CD14-positive monocyte (primary cell): ENCODE measurements at regions not wholly inside any gene's neighbourhood (a gene's known extent, or its start where the extent isn't known, plus 50 kb on each side); places are given as distances from the start of the nearest gene placed in this dataset.

Source experiments
- DNase-seq, 3 donors: peaks; one replicate each; pipeline ENCODE4 v3.0.0-alpha.2; 2011 to 2022
- H2AFZ ChIP-seq: 2 replicates; pipeline ENCODE4 v1.6.0; 2012; ENCODE audit warnings: mild to moderate bottlenecking, low read depth, low read length, inconsistent platforms; ENCODE audit not compliant: insufficient read depth, poor library complexity, severe bottlenecking
- H3K27ac ChIP-seq, 2 donors: 1 replicate in 1 of 2; 2 replicates in 1 of 2; pipeline ENCODE4 v1.5.1; 2012 to 2013; ENCODE audit warnings: low read length in 2 of 2, control low read depth in 1 of 2, inconsistent platforms in 1 of 2, low read depth in 1 of 2, mild to moderate bottlenecking in 1 of 2
- H3K27me3 ChIP-seq, 2 donors: one replicate each; pipeline versions ENCODE4 v1.6.0 to v1.6.1; 2011 to 2013; ENCODE audit warnings: low read length in 2 of 2; ENCODE audit not compliant: control insufficient read depth in 2 of 2, insufficient read depth in 2 of 2
- H3K36me3 ChIP-seq, 2 donors: replicated peaks in 1 of 2; 1 replicate in 1 of 2; 2 replicates in 1 of 2; pipeline versions ENCODE4 v1.5.1 to v1.6.1; 2012 to 2013; ENCODE audit warnings: low read length in 2 of 2, control low read depth in 1 of 2, inconsistent platforms in 1 of 2, mild to moderate bottlenecking in 1 of 2; ENCODE audit not compliant: insufficient read depth in 2 of 2, control insufficient read depth in 1 of 2
- H3K4me1 ChIP-seq, 2 donors: 1 replicate in 1 of 2; 2 replicates in 1 of 2; pipeline versions ENCODE4 v1.5.1 to v1.6.1; 2012 to 2013; ENCODE audit warnings: low read length in 2 of 2, control low read depth in 1 of 2, inconsistent platforms in 1 of 2, mild to moderate bottlenecking in 1 of 2, moderate library complexity in 1 of 2; ENCODE audit not compliant: insufficient read depth in 2 of 2, control insufficient read depth in 1 of 2
- H3K4me2 ChIP-seq: replicated peaks from 2 replicates; pipeline ENCODE3; 2012; ENCODE audit warnings: low read length, moderate library complexity, mild to moderate bottlenecking; ENCODE audit not compliant: poor library complexity, severe bottlenecking; ENCODE audit errors: extremely low read depth
- H3K4me3 ChIP-seq, 3 experiments: fragments of 200-600 bp in 1 of 3; sonication (generic) in 1 of 3; replicated peaks in 1 of 3; 1 replicate in 2 of 3; 2 replicates in 1 of 3; pipeline ENCODE4 v1.5.1; 2011 to 2013; ENCODE audit warnings: low read length in 3 of 3, mild to moderate bottlenecking in 3 of 3, control low read depth in 2 of 3, low read depth in 2 of 3, inconsistent platforms in 1 of 3, moderate library complexity in 1 of 3
- H3K79me2 ChIP-seq: 2 replicates; pipeline ENCODE4 v1.6.0; 2012; ENCODE audit warnings: mild to moderate bottlenecking, control low read depth, inconsistent platforms, low read length, moderate library complexity; ENCODE audit not compliant: insufficient read depth
- H3K9ac ChIP-seq: 2 replicates; pipeline ENCODE4 v1.6.0; 2017; ENCODE audit warnings: low read length, mild to moderate bottlenecking; ENCODE audit not compliant: insufficient read depth, poor library complexity, severe bottlenecking
- H3K9me3 ChIP-seq, 2 donors: replicated peaks in 1 of 2; 1 replicate in 1 of 2; 2 replicates in 1 of 2; pipeline versions ENCODE4 v1.5.1 to v1.6.1; 2012 to 2013; ENCODE audit warnings: low read length in 2 of 2, control low read depth in 1 of 2; ENCODE audit not compliant: control insufficient read depth in 1 of 2, insufficient read depth in 1 of 2
- H4K20me1 ChIP-seq: 2 replicates; pipeline ENCODE4 v1.6.0; 2012; ENCODE audit warnings: mild to moderate bottlenecking, low read length, control low read depth, moderate library complexity; ENCODE audit not compliant: insufficient read depth
- H3K27ac Mint-ChIP-seq, 7 donors: one replicate each; pipeline ENCODE4 v1.8.0; 2020; ENCODE audit warnings: mild to moderate bottlenecking in 7 of 7, mixed read lengths in 7 of 7, moderate library complexity in 6 of 7, inconsistent platforms in 2 of 7
- H3K27me3 Mint-ChIP-seq, 3 donors: one replicate each; pipeline ENCODE4 v1.8.0; 2021 to 2022; ENCODE audit warnings: low read depth in 3 of 3, mild to moderate bottlenecking in 3 of 3, mixed read lengths in 3 of 3, moderate library complexity in 3 of 3, inconsistent platforms in 1 of 3
- H3K36me3 Mint-ChIP-seq, 2 donors: one replicate each; pipeline ENCODE4 v1.8.0; 2020; ENCODE audit warnings: mixed read lengths in 2 of 2, inconsistent platforms in 1 of 2, mild to moderate bottlenecking in 1 of 2
- H3K4me1 Mint-ChIP-seq: one replicate; pipeline ENCODE4 v1.8.0; 2020; ENCODE audit warnings: mild to moderate bottlenecking, mixed read lengths
- H3K4me3 Mint-ChIP-seq, 2 donors: one replicate each; pipeline ENCODE4 v1.8.0; 2020; ENCODE audit warnings: mild to moderate bottlenecking in 2 of 2, mixed read lengths in 2 of 2, moderate library complexity in 1 of 2
- H3K9me3 Mint-ChIP-seq, 7 donors: one replicate each; pipeline ENCODE4 v1.8.0; 2020 to 2022; ENCODE audit warnings: mixed read lengths in 7 of 7, mild to moderate bottlenecking in 6 of 7, moderate library complexity in 6 of 7, inconsistent platforms in 2 of 7
- whole genome bisulfite sequencing: methylation state at CpG from one replicate; pipeline ENCODE4 v1.1.5; 2013; ENCODE audit warnings: missing lambda C conversion rate; ENCODE audit not compliant: insufficient coverage; 5-methylcytosine and 5-hydroxymethylcytosine counted together
- intact Hi-C, 2 donors: fragments of 100-400 bp; cut with micrococcal nuclease; formaldehyde crosslinking; loops; one replicate each; pipeline versions ENCODE4 v1.15.0 to v1.15.1; 2023
- TF ChIP-seq, protein P1 (sequence below): fragments of 200-600 bp; IDR thresholded peaks from one replicate; pipeline ENCODE4 v1.8.0; 2022; ENCODE audit warnings: antibody characterized with exemption, mild to moderate bottlenecking

DNA sequence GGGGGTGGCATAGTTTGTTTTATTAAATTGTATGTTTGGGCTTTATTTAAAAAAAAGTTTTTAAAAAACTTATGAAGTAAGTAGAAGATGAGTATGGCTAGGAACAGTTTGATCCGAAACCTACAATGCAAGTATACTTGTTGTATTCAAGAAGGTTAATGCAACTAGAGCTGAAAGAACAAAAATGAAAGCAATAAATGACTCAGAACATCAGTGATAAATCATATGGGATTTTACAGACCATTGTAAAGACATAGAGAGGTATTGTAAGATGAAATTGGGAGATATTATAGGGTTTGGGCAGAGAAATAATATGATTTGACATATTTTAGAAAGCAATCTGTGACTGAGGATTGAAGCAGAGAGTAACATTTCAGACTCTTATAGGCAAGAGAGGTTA, 1135.3 kb downstream of the SLITRK5 start:
- Mint-ChIP-seq H3K36me3 (no peaks in the 10 kb centered on the region), H3K4me1 (no peaks in the 10 kb centered on the region), H3K4me3 (no peak overlapping the region), H3K27me3 (no peaks in the 10 kb centered on the region), H3K9me3 (peaks cover 0 to 9% (median 1%) of the 10 kb centered on the region in 7 donors), H3K27ac (no peak overlapping the region)
- H3K27ac ChIP-seq = no peak overlapping the region
- H3K4me1 ChIP-seq = no peaks in the 10 kb centered on the region
- no peak overlapping the region for H3K4me3 ChIP-seq
- no peak overlapping the region for H3K9ac ChIP-seq
- no peak for DNase-seq
- no peak overlapping the region for H2AFZ ChIP-seq
- no peaks in the 10 kb centered on the region for H3K79me2 ChIP-seq
- no peaks in the 10 kb centered on the region for H3K36me3 ChIP-seq
- H4K20me1 ChIP-seq = no peaks in the 10 kb centered on the region
- TF ChIP-seq, protein P1, sequence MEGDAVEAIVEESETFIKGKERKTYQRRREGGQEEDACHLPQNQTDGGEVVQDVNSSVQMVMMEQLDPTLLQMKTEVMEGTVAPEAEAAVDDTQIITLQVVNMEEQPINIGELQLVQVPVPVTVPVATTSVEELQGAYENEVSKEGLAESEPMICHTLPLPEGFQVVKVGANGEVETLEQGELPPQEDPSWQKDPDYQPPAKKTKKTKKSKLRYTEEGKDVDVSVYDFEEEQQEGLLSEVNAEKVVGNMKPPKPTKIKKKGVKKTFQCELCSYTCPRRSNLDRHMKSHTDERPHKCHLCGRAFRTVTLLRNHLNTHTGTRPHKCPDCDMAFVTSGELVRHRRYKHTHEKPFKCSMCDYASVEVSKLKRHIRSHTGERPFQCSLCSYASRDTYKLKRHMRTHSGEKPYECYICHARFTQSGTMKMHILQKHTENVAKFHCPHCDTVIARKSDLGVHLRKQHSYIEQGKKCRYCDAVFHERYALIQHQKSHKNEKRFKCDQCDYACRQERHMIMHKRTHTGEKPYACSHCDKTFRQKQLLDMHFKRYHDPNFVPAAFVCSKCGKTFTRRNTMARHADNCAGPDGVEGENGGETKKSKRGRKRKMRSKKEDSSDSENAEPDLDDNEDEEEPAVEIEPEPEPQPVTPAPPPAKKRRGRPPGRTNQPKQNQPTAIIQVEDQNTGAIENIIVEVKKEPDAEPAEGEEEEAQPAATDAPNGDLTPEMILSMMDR = no peak
- H3K27me3 ChIP-seq = no peaks in the 10 kb centered on the region
- WGBS = no CpG with 5 or more reads among the region's 1 CpG
- intact Hi-C loops = no loop called here
- H3K9me3 ChIP-seq = peaks cover 7 to 11% of the 10 kb centered on the region in 2 donors
- no peak overlapping the region for H3K4me2 ChIP-seq

DNA sequence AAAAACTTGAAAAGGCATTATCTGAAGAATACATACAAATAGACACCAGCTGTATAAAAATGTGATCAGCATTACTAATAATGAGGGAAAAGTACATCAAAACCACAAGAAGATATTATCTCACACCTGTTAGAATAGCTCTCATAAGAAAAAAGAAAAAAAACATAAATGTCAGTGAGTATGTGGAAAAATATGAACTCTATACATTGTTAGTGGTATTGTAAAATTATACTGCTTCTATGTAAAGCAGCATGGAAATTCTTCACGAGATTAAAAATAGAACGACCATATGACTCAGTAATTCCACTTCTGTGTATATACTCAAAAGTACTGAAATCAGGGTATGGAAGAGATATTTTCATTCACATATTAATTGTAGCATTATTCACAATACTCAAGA, 1146.4 kb downstream of the SLITRK5 start:
- Mint-ChIP-seq H3K4me1 (no peaks in the 10 kb centered on the region), H3K27me3 (no peaks in the 10 kb centered on the region), H3K36me3 (no peaks in the 10 kb centered on the region), H3K4me3 (no peak overlapping the region), H3K9me3 (peaks cover 0 to 7% (median 4%) of the 10 kb centered on the region in 7 donors), H3K27ac (no peak overlapping the region)
- H3K36me3 ChIP-seq = no peaks in the 10 kb centered on the region
- no peak overlapping the region for H3K4me2 ChIP-seq
- no peaks in the 10 kb centered on the region for H3K4me1 ChIP-seq
- no peaks in the 10 kb centered on the region for H3K27me3 ChIP-seq
- TF ChIP-seq, protein P1 = no peak
- H3K27ac ChIP-seq = no peak overlapping the region
- intact Hi-C loops = no loop called here
- H3K9me3 ChIP-seq = no peaks in the 10 kb centered on the region
- no peak overlapping the region for H3K9ac ChIP-seq
- no peak overlapping the region for H2AFZ ChIP-seq
- no CpG with 5 or more reads among the region's 2 CpGs for WGBS
- H3K4me3 ChIP-seq = no peak overlapping the region
- H3K79me2 ChIP-seq = no peaks in the 10 kb centered on the region
- no peak for DNase-seq
- no peaks in the 10 kb centered on the region for H4K20me1 ChIP-seq
